NCI-H82 treated with DMSO at 0.1 percent for 48 hours (cell line): ENCODE measurements at regions not wholly inside any gene's neighbourhood (a gene's known extent, or its start where the extent isn't known, plus 50 kb on each side); places are given as distances from the start of the nearest gene placed in this dataset.

ENCODE experiments used
- DNase-seq: peaks from one replicate; lab custom pipeline; 2025; ENCODE audit not compliant: unreplicated experiment; lab: John Stamatoyannopoulos, UW

- DNase-seq, result no peak
Measured at GRCh38 chr4:149136951-149137620, 678.6 kb downstream of the IQCM start.

DNA sequence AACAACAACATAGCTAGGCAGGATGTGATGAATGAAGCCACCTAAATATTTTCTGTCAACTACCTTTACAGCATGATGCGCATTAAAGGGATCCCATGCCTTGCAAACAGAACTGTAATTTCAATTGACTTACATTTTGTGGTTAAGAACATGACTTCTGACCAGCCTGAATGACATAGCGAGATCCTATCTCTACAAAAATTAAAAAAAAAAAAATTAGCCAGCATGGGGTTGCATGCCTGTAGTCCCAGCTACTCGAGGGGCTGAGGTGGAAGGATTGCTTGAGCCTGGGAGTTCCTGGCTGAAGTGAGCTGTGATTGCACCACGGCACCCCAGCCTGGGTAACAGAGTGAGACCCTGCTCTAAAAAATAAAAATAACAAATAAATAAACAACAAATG lies 680.6 kb downstream of the IQCM start:
- no peak for DNase-seq

GRCh38 chr4:149121023-149121404 lies 678.8 kb upstream of the NR3C2 start:
- no peak for DNase-seq

DNA sequence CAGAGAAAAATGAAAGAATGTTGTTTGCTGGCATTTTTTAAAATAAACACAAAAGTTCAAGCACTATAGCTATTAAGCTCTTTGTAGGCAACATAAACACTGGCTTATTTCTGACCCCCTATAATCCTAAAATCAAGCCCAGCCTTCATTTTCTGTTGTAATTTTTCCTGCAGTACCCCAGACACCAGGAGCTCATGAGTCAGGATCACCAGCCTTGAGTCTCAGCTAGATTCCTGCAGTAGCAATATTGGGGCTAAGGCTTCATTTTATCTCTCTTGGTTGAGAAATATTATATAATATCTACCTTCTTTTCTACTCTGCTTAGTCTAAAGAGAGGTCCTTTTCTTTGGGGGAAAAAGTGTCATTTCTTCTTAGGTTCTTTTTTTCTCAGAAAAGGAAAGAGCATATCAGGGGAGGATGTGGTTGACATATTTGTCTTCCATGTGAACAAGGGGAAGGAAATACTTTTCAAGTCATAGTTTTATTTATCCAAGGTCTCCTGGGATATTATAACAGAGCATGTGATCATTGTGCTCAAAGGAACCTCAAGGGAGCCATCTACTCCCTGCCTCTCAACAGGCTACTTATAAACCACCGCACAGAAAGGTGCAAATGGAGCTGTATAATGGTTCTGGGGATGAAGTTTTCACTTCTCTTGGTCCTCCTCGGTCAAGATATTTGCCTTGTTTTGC lies 678.3 kb upstream of the NR3C2 start:
- DNase-seq, result no peak

GRCh38 chr4:149116806-149117205 lies 674.6 kb upstream of the NR3C2 start:
- no peak for DNase-seq

- DNase-seq, result no peak
Measured at GRCh38 chr4:149113804-149114430, 671.7 kb upstream of the NR3C2 start.

DNA sequence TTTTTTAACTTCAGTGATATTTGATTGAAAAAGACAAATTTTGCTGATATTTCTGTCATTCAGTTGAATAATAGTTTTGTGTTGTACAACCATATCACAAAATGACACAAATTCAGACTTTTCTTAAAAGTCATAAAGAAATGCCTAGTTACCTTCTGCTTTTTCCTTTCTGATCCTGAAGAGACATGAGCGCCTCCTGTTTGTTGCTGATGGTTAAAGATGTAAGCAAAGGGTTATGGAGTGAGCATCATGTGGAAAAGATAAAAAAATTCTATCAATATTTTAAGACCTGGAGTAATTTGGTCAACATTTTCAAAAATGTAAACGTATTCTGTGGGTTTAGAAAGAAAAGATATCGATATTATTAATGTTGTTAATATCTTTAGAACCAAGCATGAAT lies 669.9 kb upstream of the NR3C2 start:
- DNase-seq, result no peak

DNA sequence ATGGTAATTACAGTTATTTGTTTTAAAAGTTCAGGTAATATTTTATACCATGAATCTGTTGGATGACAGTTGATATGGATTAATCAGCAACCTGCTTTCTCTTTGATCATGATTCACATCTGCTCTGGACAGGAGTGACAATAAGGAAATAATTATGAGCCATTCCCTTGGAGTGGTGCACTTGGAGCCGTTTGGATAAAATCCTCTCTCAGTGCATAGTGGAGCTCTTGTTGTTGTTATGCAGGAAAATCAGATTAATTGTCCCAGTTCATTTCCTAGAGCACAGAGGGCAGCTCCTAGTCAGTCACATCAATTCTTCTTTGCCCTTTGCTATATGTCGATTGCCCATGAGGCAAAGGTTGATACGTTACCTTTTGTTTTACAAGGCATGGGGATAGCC lies 668.3 kb upstream of the NR3C2 start:
- no peak for DNase-seq

DNA sequence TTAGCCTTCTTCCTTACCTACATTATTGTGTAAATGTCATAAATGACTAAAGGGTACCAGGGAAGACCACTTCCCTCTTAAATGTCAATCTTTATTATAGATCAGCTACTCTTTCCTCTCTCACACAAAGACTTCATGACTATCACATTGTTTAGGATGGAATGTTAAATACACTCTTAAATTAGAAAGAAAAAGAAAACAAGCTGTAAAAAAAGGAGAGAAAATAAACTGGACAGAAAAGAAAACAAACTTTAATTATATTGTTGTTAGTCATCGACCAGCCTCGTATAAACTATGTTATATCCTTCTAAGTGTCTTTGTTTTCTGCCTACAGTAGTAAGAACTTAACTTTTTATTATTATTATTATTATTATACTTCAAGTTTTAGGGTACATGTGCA lies 666.4 kb upstream of the NR3C2 start:
- DNase-seq, result no peak

- DNase-seq, result no peak
Measured at GRCh38 chr4:149102765-149103164, 660.6 kb upstream of the NR3C2 start.

- DNase-seq, result no peak
Measured at GRCh38 chr4:149101649-149102048, 659.4 kb upstream of the NR3C2 start.

GRCh38 chr4:149095811-149096210 lies 653.6 kb upstream of the NR3C2 start:
- no peak for DNase-seq

DNA sequence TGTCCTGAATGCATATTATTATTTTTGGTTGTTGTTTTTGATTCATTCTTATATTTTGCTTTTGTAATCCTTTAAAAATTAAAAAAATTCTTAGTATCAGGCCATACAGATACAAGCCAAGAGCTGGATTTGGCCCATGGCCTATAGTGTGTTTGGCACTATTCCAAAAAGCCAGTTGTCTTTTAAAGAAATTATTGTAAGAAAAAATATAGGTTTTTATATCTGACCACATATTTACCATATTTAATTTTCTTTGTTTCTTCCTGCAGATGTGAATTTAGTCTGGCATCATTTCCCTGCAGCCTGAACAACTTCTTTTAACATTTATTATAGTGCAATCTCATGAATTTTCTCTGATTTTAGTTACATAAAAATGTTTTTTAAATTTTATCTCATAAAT lies 652.8 kb upstream of the NR3C2 start:
- no peak for DNase-seq

DNA sequence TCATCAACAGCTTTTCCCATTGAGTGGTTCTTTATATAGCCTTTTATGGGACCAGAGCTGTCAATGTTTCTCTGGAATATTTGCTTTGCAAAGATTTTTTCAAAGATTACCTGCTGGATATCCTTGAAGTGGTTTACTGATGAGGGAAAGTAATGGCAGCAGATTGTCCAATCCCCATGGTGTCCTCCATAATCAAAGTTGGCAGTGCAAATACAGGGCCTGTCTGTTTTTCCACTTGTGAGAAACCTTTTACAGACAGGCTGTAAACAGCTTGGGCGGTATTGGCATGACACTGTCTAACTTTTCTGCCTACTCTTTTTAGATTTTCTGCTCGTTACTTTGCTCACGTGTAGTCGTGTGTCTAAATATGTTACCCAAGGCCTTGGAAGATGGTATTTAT lies 641.9 kb upstream of the NR3C2 start:
- DNase-seq, result no peak

- DNase-seq, result no peak
Measured at GRCh38 chr4:149077181-149077580, 635.0 kb upstream of the NR3C2 start.

GRCh38 chr4:149076401-149076800 lies 634.2 kb upstream of the NR3C2 start:
- no peak for DNase-seq

GRCh38 chr4:149072384-149072783 lies 630.2 kb upstream of the NR3C2 start:
- no peak for DNase-seq

GRCh38 chr4:149065753-149066152 lies 623.5 kb upstream of the NR3C2 start:
- no peak for DNase-seq

GRCh38 chr4:149062997-149063396 lies 620.8 kb upstream of the NR3C2 start:
- no peak for DNase-seq

DNA sequence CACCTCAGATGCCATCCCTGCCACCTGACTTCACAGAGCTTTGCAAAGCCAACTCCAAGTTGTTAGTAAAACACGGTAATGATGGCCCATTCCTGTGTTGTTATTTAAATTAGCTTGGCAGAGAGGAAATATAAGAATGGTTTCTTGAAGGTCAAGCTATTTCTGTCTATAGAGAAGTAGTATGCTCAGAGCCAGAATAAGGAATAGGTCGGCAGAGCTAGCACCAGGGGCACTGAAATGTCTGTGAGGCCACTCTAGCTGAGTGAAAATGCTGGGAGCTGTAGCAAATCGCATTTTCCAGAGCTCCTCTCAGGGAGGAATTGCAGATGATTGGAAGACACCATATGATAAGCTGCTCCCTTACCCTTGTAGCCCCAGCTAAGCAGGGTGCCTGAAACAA lies 615.4 kb upstream of the NR3C2 start:
- DNase-seq, result no peak

- DNase-seq, result no peak
Measured at GRCh38 chr4:149056615-149057014, 614.4 kb upstream of the NR3C2 start.

- DNase-seq, result no peak
Measured at GRCh38 chr4:149055624-149056023, 613.4 kb upstream of the NR3C2 start.

- DNase-seq, result no peak
Measured at GRCh38 chr4:149050840-149051239, 608.6 kb upstream of the NR3C2 start.
